ENCODE measurements at regions not wholly inside any gene's neighbourhood (a gene's known extent, or its start where the extent isn't known, plus 50 kb on each side); places are given as distances from the start of the nearest gene placed in this dataset.

DNA sequence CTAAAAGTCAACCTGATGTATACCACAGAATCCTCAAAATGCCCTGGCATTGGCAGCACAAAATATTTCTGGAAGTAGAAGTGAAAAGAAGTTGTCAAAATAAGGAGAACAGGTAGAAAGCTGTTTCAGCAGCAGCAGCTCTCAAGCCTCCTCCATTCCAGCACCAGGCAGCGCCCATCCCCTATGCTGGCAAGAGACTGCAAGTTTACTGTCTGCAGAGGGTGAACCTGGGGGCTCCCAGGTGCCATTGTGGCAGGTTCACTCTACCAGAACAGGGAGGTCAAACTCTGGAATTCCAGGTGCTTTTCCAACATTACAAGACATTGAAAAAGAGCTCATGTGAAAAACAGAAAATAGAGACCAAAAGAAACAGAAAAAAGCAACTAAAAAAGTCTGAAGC, 128.8 kb upstream of the CTTNBP2NL start:
- TF ChIP-seq, protein P1, sequence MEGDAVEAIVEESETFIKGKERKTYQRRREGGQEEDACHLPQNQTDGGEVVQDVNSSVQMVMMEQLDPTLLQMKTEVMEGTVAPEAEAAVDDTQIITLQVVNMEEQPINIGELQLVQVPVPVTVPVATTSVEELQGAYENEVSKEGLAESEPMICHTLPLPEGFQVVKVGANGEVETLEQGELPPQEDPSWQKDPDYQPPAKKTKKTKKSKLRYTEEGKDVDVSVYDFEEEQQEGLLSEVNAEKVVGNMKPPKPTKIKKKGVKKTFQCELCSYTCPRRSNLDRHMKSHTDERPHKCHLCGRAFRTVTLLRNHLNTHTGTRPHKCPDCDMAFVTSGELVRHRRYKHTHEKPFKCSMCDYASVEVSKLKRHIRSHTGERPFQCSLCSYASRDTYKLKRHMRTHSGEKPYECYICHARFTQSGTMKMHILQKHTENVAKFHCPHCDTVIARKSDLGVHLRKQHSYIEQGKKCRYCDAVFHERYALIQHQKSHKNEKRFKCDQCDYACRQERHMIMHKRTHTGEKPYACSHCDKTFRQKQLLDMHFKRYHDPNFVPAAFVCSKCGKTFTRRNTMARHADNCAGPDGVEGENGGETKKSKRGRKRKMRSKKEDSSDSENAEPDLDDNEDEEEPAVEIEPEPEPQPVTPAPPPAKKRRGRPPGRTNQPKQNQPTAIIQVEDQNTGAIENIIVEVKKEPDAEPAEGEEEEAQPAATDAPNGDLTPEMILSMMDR (IDR thresholded peaks at IDR 0.05) = no peak
- no peak for TF ChIP-seq EZH2 (IDR thresholded peaks at IDR 0.05; ENCODE audit: borderline replicate concordance, insufficient read depth, low read depth, low read length, poor library complexity, severe bottlenecking)
